ENCODE measurements at regions not wholly inside any gene's neighbourhood (a gene's known extent, or its start where the extent isn't known, plus 50 kb on each side); places are given as distances from the start of the nearest gene placed in this dataset.

GRCh38 chr18:30451981-30452380 lies 590.6 kb downstream of the DSC3 start:
- Histone ChIP-seq H3K9me3 (ENCODE audit: low read length) (no peaks in the 10 kb centered on the region), H4K20me1 (ENCODE audit: insufficient read depth, low read length) (no peaks in the 10 kb centered on the region), H3K4me1 (ENCODE audit: insufficient read depth, low read length) (no peaks in the 10 kb centered on the region), H3K4me2 (ENCODE audit: low read depth, low read length) (no peak overlapping the region), H3K27ac (ENCODE audit: extremely low read length, insufficient read depth, low read length) (no peak overlapping the region), H3K4me3 (replicated peaks in 1 of 3; ENCODE audit: insufficient read depth in 1 of 3, low read depth in 2 of 3, low read length in 3 of 3) (no peak overlapping the region), H3K9ac (ENCODE audit: insufficient read depth, low read depth, low read length) (no peak overlapping the region), H2AFZ (ENCODE audit: low read length) (no peak overlapping the region), H3K36me3 (replicated peaks in 1 of 2; ENCODE audit: control insufficient read depth in 1 of 2, insufficient read depth in 2 of 2, low read length in 2 of 2) (no peaks in the 10 kb centered on the region), H3K79me2 (ENCODE audit: insufficient read depth, low read length) (no peaks in the 10 kb centered on the region), H3K27me3 (ENCODE audit: control insufficient read depth in 1 of 2, insufficient read depth in 2 of 2, low read length in 2 of 2) (no peaks in the 10 kb centered on the region)
- ChIA-PET CTCF (ENCODE audit: low intra/inter-chr PET ratio, low total read pairs) (no interaction called here), POLR2A (no interaction called here)
- BruUV-seq (replicated peaks): no TSS peak
- intact Hi-C loops (cut with micrococcal nuclease; ENCODE audit: unreplicated experiment) (no loop called here), in situ Hi-C loops (cut with HindIII; ENCODE audit: extremely low pct_ligation_motif_present, low pct_unique_long_range_greater_than_20kb) (no loop called here)
- TF ChIP-seq TRIM22 (IDR thresholded peaks at IDR 0.05): no peak
- no peak for TF ChIP-seq PRDM10 (CRISPR knock-in tag; IDR thresholded peaks at IDR 0.05; ENCODE audit: low read depth)
- no peak for TF ChIP-seq ZNF326 (CRISPR knock-in tag; IDR thresholded peaks at IDR 0.05; ENCODE audit: borderline replicate concordance)
- TF ChIP-seq ZNF780A (CRISPR knock-in tag; IDR thresholded peaks at IDR 0.05): no peak
- no peak for TF ChIP-seq ARID4A (CRISPR knock-in tag; IDR thresholded peaks at IDR 0.05; ENCODE audit: borderline replicate concordance)
- TF ChIP-seq FUBP1 (CRISPR knock-in tag; IDR thresholded peaks at IDR 0.05; ENCODE audit: borderline replicate concordance): no peak
- no peak for TF ChIP-seq RORA (CRISPR knock-in tag; IDR thresholded peaks at IDR 0.05)
- FAIRE-seq (no peak), ATAC-seq (no peak), DNase-seq (ENCODE audit: low spot score) (no peak)
